22Rv1 (cell line): ENCODE measurements at regions not wholly inside any gene's neighbourhood (a gene's known extent, or its start where the extent isn't known, plus 50 kb on each side); places are given as distances from the start of the nearest gene placed in this dataset.

Source experiments
- CTCF ChIP-seq: fragments of 450-650 bp; IDR thresholded peaks from 2 replicates; pipeline ENCODE4 v1.5.1; 2017; ENCODE audit warnings: mild to moderate bottlenecking
- ZFX ChIP-seq: fragments of 450-650 bp; IDR thresholded peaks from 2 replicates; pipeline ENCODE4 v1.6.1; 2017; ENCODE audit warnings: antibody characterized with exemption, borderline replicate concordance

GRCh38 chr11:127238321-127238720 lies 237.8 kb upstream of the KIRREL3 start:
- TF ChIP-seq CTCF (no peak), ZFX (no peak)
